ENCODE measurements at regions not wholly inside any gene's neighbourhood (a gene's known extent, or its start where the extent isn't known, plus 50 kb on each side); places are given as distances from the start of the nearest gene placed in this dataset.
A peak's percentile ranks its signal among the peaks of the same experiment; 100 is the strongest.

DNA sequence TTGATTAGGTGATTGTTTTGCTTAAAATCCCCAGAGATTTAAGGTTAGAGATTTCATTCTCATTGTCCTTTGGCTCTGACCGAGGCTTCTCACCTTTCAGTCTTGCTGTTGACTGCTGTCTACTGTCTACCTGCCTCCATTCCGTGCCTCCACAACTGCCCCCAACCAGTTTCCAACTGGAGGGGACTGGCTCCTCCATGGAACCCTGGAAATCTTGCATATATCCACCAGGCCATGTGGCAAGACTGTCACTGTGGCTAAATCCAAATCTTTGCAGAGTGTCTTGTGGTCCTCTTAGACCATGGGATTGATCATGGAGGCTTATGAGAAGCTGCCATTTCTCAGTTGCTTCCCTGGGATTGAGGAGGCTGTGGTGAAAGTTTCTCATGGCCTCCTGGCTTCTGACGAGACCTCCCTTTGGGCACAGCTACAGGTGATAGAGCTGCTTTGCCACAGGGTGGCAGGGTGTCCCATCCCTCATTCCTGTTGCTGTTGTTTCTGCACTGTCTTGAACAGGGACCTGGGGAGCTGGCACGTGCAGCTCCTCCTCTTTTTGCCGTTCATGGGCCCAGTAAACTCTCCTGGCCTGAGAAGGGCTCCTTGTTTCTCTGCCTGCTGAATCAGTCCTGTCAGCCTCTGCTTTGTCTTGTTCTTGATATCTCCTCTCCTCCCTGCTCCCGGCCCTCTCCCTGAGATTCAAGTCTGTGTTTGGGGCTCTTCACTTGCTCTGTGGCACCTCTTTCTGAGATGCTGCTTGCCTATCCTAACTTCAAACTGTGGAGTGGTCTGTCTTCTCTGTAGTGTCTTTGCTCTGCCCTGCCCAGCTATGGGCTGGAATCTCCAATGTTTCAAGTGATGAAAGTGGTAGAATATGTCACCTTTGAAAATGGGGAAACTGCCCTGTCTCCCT is 63.6 kb upstream of the IGFBP3 start:
- WGBS, 2 donors = 74 to 77% methylated on average over 6 of the region's 6 CpGs
- Histone ChIP-seq H3K4me3 (no peak overlapping the region), H3K9me3 (no peaks in the 10 kb centered on the region), H3K4me1 (peaks cover 8% of the 10 kb centered on the region), H3K27ac (no peak overlapping the region), H3K36me3 (ENCODE audit: low read depth, missing control alignments) (no peaks in the 10 kb centered on the region), H3K27me3 (no peaks in the 10 kb centered on the region)
- DNase-seq = no peak
- intact Hi-C loops (cut with DNase I; ENCODE audit: low total_unique reads) = no loop called here
- TF ChIP-seq, protein P1, sequence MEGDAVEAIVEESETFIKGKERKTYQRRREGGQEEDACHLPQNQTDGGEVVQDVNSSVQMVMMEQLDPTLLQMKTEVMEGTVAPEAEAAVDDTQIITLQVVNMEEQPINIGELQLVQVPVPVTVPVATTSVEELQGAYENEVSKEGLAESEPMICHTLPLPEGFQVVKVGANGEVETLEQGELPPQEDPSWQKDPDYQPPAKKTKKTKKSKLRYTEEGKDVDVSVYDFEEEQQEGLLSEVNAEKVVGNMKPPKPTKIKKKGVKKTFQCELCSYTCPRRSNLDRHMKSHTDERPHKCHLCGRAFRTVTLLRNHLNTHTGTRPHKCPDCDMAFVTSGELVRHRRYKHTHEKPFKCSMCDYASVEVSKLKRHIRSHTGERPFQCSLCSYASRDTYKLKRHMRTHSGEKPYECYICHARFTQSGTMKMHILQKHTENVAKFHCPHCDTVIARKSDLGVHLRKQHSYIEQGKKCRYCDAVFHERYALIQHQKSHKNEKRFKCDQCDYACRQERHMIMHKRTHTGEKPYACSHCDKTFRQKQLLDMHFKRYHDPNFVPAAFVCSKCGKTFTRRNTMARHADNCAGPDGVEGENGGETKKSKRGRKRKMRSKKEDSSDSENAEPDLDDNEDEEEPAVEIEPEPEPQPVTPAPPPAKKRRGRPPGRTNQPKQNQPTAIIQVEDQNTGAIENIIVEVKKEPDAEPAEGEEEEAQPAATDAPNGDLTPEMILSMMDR (IDR thresholded peaks at IDR 0.05) = no peak
- no peak for TF ChIP-seq POLR2A (IDR thresholded peaks at IDR 0.05)

DNA sequence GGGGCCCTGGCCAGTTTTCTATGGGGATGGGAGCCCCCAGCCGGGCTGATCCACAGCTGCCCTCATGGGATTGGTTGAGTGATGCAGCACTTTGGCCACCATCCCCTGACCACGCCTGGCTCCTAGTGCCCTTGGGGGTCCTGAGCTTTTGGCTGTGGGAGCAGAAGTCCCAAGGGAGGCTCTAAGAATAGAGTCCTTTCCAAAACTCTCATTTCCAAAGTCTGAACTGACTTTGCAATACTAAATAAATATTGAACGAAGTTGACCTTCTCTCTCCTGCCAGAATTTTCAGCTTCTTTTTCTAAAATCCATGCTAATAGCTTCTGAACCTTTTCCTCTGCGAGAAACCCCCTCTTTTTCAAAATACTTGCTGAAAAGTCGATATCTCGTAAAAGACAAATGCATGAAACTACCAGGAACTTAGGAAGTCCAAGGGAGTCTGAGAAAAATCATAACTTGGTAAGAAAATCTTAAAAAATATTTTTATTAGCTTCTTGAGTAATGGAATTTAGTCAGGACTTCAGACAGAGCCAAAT is 62.7 kb upstream of the IGFBP3 start:
- peak; percentile 9 for DNase-seq
- H3K27me3 ChIP-seq = no peaks in the 10 kb centered on the region
- 61 to 67% methylated on average over 6 of the region's 6 CpGs for WGBS, 2 donors
- intact Hi-C loops (cut with DNase I; ENCODE audit: low total_unique reads) = no loop called here
- peaks cover 10% of the 10 kb centered on the region for H3K4me1 ChIP-seq
- H3K36me3 ChIP-seq (ENCODE audit: low read depth, missing control alignments) = no peaks in the 10 kb centered on the region
- TF ChIP-seq, protein P1 (IDR thresholded peaks at IDR 0.05) = no peak
- no peaks in the 10 kb centered on the region for H3K9me3 ChIP-seq
- H3K27ac ChIP-seq = peak overlapping the region; percentile 17 to 33
- no peak overlapping the region for H3K4me3 ChIP-seq

DNA sequence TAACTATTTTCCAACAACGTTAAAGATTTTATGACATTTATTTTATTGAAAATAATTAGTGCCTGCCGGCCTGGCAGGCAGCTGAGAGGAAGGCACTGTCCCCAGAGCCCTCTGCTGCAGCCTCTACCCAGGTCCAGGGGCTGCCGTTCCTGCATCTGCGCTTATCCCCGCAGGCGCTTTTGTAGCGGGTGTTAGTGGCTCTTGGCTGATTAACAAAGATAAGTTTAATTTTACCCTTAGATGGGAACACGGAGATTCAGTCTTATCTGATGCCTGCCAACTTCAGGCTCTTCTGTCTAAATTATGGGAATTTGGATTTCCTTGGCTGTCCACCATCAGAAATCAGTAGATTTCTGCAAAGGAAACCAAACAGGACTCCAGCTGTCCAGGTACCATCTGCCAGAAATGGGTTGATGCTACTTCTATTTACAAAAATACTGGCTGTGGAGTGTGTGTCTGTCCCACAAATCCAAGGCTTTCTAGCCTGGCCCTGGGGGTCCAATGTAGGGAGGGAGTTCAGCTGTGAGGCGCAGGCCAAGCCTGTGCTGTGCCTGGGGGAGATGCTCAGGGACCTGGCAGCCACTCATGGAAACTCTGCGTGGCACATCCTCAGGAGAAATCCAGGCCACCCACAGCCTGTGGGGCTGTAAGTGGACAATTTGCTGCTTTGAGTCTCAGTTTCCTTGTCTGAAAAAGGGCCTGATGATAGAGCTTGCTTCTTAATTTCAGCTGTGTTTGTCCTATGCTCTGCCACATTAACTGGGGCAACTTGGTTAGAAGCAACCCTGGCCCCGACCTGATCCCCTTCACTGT is 62.0 kb upstream of the IGFBP3 start:
- no peaks in the 10 kb centered on the region for H3K27me3 ChIP-seq
- peaks cover 17% of the 10 kb centered on the region for H3K4me1 ChIP-seq
- no peak overlapping the region for H3K4me3 ChIP-seq
- no peak for TF ChIP-seq POLR2A (IDR thresholded peaks at IDR 0.05)
- TF ChIP-seq, protein P1 (IDR thresholded peaks at IDR 0.05) = no peak
- no peak for DNase-seq
- H3K9me3 ChIP-seq = no peaks in the 10 kb centered on the region
- no peaks in the 10 kb centered on the region for H3K36me3 ChIP-seq (ENCODE audit: low read depth, missing control alignments)
- H3K27ac ChIP-seq = peak overlapping the region; percentile 17 to 33
- intact Hi-C loops (cut with DNase I; ENCODE audit: low total_unique reads) = no loop called here
- 62 to 67% methylated on average over 10 to 11 of the region's 11 CpGs for WGBS, 2 donors

DNA sequence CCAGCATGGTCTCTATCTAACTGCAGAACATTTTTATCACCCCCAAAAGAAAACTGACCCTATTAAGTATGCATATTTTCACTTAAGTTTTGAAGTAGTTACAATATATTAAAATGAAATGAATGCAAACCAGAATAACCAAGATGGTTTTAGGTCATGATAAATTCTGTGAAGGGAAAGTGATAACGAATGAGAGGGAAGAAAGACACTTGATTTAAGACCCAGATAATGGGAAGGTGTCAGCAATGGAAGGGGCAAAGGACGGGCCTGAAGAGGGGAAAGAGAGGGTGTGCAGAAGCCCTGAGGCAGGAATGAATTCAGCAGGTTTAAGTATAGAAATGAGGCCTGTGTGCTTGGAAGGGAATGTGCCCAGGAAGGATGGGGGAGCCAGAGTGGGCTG is 61.1 kb upstream of the IGFBP3 start:
- TF ChIP-seq POLR2A (IDR thresholded peaks at IDR 0.05) = no peak
- TF ChIP-seq, protein P1 (IDR thresholded peaks at IDR 0.05) = no peak
- Histone ChIP-seq H3K36me3 (ENCODE audit: low read depth, missing control alignments) (no peaks in the 10 kb centered on the region), H3K27me3 (no peaks in the 10 kb centered on the region), H3K4me3 (no peak overlapping the region), H3K9me3 (no peaks in the 10 kb centered on the region), H3K4me1 (peaks cover 19% of the 10 kb centered on the region), H3K27ac (no peak overlapping the region)
- intact Hi-C loops (cut with DNase I; ENCODE audit: low total_unique reads) = no loop called here
- no peak for DNase-seq
- WGBS, 2 donors = 90 to 92% methylated on average over 2 of the region's 2 CpGs
